ENCODE measurements at regions not wholly inside any gene's neighbourhood (a gene's known extent, or its start where the extent isn't known, plus 50 kb on each side); places are given as distances from the start of the nearest gene placed in this dataset.

DNA sequence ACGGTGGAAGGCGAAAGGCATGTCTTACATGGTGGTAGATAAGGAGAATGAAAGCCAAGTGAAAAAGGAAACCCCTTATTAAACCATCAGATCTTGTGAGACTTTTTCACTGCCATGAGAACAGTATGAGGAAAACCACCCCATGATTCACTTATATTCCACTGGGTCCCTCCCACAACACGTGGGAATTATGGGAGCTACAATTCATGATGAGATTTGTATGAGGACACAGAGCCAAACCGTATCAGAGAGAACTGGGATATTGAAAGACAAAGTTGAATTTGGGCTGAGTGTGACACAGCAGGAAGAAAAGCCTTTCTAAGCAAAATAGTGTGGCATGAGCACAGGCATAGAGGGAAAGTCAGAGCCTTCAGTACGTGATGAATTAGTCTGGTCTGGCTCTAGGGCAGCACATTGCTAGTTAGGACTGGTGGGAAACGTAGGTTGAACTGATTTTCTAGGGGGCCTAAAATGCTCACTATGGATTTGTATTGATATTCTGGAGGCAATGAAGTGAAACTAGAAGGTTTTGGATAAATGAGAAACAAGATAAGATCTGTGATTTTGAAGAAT, 84.8 kb upstream of the RND3 start:
- DNase-seq (ENCODE audit: low read depth in 4 of 4, low spot score in 2 of 4): no peak

DNA sequence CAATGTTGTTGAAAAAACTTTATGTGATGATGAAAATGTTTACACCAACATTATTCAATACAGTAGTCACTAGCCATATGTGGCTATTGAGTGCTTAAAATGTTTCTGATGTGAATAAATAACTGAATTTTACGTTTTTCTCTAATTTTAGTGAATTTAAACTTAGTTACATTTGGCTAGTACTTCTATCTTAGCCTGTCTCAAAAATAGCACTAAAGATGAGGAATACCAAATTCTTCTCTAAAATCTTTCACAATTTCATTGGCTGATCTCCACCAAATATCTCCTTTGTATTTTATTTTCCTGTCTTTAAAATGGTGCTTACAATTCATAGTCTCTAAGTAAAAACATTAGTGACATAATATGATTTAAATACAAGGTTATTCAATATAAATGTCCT, 83.7 kb upstream of the RND3 start:
- no peak for DNase-seq (ENCODE audit: low read depth in 4 of 4, low spot score in 2 of 4)

DNA sequence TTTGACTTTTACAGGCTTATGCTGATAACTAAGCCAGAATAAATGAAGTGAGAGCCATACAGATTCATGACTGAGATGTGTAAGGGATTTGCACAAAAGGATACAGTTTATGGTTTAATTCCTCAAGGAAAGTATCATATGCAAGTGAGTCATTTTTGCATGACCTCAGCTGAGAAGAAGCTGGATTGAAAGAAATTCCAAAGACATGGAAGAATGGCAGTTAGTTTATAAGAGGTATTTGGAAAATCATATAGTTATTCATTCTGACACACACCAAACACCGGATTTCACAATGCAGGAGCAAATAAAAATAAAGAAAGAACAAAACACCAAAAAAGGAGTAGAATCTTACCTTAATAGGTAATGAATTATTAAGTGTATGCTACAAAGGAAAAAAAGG, 83.2 kb upstream of the RND3 start:
- no peak for DNase-seq (ENCODE audit: low read depth in 4 of 4, low spot score in 2 of 4)

DNA sequence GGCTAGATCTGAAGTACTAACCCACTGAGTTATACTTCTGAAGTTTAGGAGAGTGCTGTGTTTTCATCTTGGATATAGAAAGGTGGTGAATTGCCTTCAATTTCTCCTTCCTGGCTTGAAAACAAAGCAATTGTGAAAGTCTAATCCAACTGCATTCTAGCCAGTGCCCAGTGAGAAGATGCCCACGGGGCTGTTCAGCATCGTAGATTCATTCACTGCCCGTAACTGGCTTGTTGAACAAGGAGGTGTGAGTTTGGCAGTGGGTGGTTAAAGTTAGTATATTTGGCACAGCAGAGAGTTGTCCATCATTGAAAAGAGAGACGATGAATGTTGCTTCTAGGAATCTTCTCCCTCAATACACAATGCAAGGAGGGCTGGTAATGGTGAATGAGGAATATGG, 82.3 kb upstream of the RND3 start:
- DNase-seq (ENCODE audit: low read depth in 4 of 4, low spot score in 2 of 4): no peak

DNA sequence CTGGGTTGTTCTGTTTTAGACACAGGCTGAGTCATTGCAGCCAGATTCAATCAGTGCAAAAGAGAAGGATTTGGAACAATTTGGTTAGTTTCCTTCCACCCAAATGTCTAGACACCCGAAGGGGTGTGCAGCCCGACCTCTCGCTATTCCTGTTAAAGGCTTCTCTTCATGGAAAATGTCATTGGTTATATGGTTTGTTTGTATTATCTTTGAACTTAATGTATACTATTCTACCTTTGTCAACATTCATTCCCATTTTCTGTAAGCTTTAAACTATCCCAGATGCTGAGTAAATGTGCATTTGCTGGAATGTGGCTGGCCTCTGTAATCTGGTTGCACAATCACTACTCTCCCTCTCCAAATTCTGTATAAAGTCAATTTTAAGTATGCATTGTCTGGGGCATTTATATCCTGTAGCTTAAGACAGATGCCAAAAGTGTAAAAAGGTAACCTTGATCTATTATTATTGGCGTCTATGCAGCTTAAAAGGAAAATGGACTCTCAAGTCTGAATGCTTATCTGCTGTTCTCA, 80.4 kb upstream of the RND3 start:
- no peak for DNase-seq (ENCODE audit: low read depth in 4 of 4, low spot score in 2 of 4)

DNA sequence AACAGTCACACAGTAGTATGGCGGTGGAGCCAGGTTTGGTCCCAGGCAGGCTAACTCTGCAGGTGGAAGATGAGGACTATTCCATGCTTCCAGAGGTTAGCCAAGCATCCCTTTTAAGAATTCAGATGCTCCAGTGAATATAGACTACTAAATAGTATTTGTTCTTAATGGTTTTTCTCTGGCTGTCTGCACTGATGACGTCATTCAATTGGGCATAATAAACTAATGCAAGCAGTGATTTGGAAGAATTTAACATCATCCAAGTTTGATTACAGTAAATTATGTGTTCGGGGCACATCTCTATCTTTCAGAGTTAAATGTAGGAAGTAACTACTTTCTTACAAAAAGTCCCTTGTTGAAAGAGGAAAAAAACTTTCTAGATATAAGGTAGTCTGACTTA, 78.8 kb upstream of the RND3 start:
- no peak for DNase-seq (ENCODE audit: low read depth in 4 of 4, low spot score in 2 of 4)

DNA sequence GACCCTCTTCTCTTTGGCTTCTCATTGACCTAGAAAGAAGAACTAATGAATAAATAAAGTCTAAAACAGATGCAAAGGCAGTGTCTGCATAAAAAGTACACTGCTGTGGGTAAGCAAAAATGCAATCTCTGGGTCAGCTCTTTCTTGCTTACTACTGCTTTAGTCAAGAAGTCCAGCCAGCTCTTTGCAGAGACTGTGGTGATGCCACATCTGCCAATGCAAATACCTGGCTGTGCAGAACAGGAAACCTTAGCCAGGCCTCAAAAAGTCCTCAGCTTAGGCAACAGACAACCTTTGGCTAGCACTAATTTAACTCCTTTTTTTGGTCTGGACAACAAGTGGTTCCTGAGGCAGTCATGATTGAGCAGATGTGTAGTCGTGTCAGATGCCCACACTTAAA, 73.6 kb upstream of the RND3 start:
- no peak for DNase-seq (ENCODE audit: low read depth in 4 of 4, low spot score in 2 of 4)

DNA sequence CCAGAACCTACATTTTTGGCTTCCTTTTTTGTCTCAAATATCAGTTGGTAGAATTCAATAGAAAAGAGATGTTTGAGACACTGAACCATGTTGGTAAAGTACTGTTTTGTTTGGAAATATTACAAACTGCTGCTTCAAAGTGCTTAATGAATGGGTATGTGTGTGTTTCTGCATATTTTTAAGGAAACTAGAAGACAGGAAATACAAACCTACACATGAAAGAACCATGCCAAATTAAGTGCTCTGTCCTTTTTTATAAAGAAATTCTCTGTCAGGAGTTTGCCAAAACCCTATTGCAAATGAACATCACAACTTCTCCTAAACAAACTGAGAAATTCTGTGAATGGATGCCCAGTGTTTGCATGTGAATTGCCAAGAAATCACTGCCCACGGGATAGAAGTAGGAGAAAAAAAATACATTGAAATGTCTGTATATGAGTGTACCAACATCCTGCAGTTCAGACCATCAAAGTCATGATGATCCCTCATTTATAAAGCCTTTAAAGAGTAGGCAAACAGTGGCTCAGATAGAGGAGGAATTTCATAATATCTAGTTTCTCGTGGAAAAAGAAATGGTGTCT, 69.6 kb upstream of the RND3 start:
- no peak for DNase-seq (ENCODE audit: low read depth in 4 of 4, low spot score in 2 of 4)

DNA sequence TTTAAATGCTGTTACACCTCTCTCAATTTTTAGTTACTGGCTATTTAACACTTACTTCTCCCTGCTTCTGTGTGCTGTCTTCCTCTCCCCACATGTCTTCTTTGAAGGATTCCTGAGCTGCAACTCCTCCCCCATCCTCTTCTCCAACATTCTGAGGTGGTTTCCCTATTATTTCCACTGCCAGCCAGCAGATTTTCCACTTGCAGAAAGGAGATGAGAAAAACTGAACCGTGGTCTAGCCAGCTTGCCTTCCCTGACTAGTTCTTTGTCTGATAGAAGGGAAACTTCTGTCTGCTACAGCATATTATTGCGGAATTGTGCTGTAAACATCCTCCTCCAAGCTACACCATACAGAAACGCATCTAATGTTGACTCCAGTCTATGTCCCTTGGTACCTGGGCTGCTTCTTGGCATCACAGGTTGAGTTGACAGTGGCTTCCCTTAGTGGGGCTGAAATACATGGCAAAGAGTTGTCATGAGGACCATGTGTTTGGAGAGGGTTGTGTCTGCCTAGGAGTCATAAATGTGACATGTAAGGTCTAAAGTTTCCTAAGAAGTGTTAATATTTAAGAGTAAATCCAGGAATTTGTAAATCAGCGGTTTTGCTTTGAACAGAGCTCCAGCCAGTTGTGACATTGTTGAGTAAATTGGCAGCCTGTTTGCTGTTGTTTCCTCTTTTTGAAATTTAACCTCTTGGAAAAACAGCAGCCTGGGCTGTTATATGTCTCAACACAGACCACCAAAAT, 68.3 kb upstream of the RND3 start:
- DNase-seq (ENCODE audit: low read depth in 4 of 4, low spot score in 2 of 4): no peak

DNA sequence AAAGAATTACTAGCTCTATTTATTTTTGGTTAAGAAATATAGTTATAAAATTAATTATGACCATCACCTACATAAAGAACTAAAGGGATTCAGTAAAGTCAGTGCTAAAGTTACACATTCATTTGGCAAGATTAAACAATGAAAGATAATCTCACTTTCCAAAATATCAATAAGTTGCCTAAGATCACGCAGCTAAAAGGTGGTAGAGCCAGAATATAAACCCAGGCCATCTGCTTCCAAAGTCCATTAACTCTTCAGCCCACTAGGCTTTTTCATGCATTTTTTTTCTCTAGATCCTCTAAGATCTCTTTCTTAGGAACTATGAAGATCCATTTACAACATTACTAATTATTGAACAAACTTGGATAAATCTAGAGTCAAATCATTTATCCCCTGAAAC, 66.6 kb upstream of the RND3 start:
- DNase-seq (ENCODE audit: low read depth in 4 of 4, low spot score in 2 of 4): no peak

DNA sequence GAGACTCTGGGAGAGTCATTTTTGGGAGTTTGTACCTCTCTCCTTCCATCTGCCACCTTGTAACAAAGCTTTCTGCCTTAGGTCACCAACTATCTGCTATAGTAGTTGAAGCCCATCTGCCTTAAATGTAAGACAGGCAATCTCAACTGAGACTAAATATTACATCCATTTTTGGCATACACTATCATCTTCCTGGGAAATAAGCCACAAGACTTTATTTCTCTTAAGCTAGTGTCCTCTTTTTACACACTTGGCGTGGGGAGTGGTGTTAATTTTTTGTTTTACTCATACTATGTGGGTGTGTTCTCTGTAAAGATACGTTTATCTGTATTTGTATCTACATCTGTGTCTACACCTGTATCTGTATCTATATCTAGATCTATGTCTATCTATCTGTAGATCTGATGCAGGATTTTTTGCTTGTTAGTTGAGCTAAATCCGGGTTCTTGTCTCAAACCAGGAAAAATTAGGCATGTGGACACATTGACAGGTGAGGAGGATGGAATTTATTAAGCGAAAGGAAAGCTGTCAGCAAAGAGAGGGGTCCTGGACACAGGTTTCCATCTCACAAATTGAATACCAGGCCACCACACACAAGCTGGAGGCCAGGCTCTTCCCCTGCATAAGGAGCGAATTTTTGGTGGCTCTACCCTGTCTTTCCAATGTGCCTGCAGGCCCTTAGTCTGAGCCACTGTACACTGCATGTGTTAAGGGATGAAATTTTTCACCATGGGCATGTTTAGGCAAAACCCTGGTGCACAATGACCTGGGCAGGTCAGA, 64.8 kb upstream of the RND3 start:
- no peak for DNase-seq (ENCODE audit: low read depth in 4 of 4, low spot score in 2 of 4)

DNA sequence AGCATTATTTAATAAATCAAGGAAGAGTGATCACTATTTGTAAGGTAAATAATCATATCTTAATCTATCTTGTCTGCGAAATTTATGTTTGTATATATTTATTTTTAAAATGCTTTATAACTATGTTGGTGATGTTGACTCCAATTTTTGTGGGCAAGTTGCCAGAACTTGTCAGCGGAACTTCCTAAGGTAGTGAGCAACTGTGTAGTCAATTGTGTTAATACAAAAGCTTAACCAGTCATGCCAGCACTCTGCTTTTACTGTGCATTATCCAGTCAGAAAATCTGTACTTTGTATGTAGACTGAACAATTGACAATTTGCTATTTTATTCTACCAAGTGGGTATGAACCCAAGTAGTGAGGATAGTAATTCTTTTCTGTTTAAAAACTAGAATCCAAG, 61.9 kb upstream of the RND3 start:
- DNase-seq (ENCODE audit: low read depth in 4 of 4, low spot score in 2 of 4): no peak

DNA sequence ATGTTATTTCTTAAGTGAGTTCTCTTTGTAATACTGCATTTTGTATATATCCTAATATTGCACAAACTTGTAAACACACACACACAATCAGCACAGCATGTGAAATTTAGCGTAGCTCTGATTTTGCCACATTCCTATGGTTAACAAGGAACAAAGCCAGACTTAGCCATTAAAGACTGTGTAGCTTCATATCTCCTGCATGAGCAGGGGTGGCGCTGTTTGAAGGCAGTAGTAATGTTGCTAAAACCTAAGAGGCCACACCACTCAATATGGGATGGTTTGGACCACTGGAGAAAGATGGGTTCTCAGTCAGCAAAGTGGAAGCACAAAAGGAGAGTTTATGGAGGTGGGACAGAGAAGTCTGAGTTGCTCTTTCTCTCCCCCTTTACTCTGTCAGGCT, 61.1 kb upstream of the RND3 start:
- DNase-seq (ENCODE audit: low read depth in 4 of 4, low spot score in 2 of 4): no peak

DNA sequence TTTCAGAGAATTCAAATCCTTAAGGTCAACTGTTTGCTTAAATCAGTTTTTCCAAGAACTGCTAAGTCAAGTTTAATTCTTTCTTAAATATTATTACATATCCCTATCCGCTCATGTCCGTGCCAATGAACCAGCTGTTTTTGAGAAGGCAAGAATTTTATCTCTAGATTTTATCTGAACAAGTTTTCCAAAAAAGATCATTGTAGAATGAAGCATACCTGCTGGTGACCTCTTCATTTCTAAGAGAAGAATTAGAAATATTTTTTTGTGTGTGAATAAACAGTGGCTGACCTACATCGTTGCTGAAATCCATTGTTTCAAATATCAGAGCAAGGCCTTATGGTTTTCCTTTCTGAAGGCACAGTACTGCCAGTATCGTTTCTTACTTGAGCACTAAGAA, 58.4 kb upstream of the RND3 start:
- no peak for DNase-seq (ENCODE audit: low read depth in 4 of 4, low spot score in 2 of 4)

DNA sequence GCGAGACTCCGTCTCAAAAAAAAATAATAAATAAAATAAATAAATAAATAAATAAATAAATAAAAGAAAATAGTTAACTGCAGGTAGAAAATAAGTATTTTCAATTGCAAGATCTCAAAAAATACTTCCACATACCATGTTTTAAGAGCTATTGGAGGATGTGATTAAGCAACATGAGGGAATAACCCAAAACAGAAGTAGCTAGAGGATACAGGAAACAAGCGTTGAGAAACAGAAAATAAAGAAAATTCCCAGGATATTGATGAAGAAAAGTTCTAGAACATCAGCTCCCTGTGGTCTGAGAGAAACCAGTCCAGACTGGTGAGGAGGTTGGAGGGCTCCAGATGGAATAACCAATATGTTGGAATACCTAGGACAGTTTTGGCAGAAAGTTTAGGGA, 57.3 kb upstream of the RND3 start:
- no peak for DNase-seq (ENCODE audit: low read depth in 4 of 4, low spot score in 2 of 4)

DNA sequence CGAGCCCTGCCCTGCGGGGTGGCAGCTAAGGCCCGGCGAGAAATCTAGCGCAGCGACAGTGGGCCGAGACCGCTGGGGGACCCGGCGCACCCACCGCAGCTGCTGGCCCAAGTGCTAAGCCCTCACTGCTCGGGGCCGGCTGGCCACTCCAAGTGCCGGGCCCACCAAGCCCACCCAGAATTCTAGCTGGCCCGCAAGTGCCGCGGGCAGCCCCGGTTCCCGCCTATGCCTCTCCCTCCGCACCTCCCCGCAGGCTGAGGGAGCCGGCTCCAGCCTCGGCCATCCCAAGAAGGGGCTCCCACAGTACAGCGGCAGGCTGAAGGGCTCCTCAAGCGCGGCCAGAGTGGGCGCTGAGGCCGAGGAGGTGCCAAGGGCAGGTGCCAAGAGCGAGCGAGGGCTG, 55.2 kb upstream of the RND3 start:
- no peak for DNase-seq (ENCODE audit: low read depth in 4 of 4, low spot score in 2 of 4)

DNA sequence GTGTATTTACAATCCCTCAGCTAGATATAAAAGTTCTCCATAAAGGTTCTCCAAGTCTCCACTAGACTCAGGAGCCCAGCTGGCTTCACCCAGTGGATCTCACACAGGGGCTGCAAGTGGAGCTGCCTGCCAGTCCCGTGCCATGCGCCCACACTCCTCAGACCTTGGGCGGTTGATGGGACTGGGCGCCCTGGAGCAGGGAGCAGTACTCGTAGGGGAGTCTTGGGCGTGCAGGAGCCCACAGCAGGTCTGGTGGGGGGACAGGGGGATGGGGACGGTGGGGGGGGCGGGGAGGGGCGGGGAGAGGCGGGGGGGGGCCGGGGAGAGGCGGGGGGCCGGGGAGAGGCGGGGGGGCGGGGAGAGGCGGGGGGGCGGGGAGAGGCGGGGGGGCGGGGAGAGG, 54.7 kb upstream of the RND3 start:
- no peak for DNase-seq (ENCODE audit: low read depth in 4 of 4, low spot score in 2 of 4)

DNA sequence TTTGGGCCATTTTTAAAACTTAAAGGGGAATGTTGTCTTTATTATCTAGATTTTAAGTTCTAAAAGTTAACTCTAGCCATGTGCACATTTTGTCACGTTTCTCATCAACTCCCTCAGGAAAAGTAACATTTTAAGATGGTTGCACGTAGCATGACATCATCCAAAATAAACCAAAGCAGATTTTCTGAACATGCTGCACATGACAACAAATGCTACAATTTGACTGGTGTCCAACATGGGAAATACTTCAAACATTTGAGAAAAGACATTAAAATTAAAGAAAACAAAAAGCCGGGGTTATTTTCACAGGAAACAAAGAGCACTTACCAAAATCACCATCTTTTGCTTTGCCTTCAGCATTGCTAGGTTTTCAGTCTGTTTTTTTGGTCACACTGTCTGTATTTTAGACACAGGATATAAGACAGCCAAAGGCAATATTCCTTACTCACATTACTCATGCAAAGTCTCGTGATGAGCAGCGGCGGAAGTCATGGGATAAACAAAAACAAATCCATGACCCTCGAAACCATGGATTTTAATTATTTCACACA, 51.3 kb upstream of the RND3 start:
- no peak for DNase-seq (ENCODE audit: low read depth in 4 of 4, low spot score in 2 of 4)
